ENCODE measurements at regions not wholly inside any gene's neighbourhood (a gene's known extent, or its start where the extent isn't known, plus 50 kb on each side); places are given as distances from the start of the nearest gene placed in this dataset.

DNA sequence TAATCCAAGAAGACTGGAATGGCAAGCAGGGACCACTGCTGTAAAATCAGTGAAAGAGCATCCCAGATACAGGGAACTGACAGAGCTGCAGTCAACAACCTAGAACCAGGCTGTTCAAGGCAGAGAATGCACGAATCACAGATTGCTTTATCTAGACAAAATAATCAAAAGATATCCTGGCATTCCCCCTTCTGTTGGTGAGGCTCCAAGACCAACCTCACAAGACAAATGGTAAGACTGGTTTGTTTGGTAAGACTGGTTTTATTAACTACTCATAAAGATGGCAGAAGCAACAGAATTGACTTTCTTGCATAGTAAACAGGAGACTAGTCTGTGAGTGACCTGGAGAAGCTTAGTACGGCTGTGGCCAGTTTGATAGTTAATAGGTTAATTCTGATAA lies 88.8 kb upstream of the AHI1 start:
- ATAC-seq: no peak
- no peaks in the 10 kb centered on the region for H3K27me3 ChIP-seq (ENCODE audit: insufficient read depth, low read length)
- H4K20me1 ChIP-seq (ENCODE audit: insufficient read depth): no peaks in the 10 kb centered on the region
- H3K4me2 ChIP-seq (ENCODE audit: low read length): no peak overlapping the region
- no peaks in the 10 kb centered on the region for H3K79me2 ChIP-seq (ENCODE audit: insufficient read depth, low read length)
- intact Hi-C loops (cut with micrococcal nuclease): no loop called here
- RAD21 ChIA-PET (ENCODE audit: low non-redundant PET in 1 of 2, low total read pairs in 2 of 2, uncharacterized antibody in 2 of 2, unreplicated experiment in 2 of 2): no interaction called here
- TF ChIP-seq POLR2A (IDR thresholded peaks at IDR 0.05; ENCODE audit: borderline replicate concordance, extremely low read depth, insufficient read depth, insufficient read length): no peak
- TF ChIP-seq RAD21 (IDR thresholded peaks at IDR 0.05; ENCODE audit: low read depth): no peak
- no peak for TF ChIP-seq MAX (IDR thresholded peaks at IDR 0.05)
- TF ChIP-seq CEBPB (IDR thresholded peaks at IDR 0.05; ENCODE audit: low read depth): no peak
- TF ChIP-seq REST (IDR thresholded peaks at IDR 0.05; ENCODE audit: low read depth): no peak
- no peak for TF ChIP-seq ELF1 (IDR thresholded peaks at IDR 0.05; ENCODE audit: borderline replicate concordance, low read depth)
- TF ChIP-seq ZNF274 (IDR thresholded peaks at IDR 0.05; ENCODE audit: low read depth, low read length): no peak
- TF ChIP-seq FOSL1 (IDR thresholded peaks at IDR 0.05; ENCODE audit: low read depth): no peak
- no peak for TF ChIP-seq CBX3 (IDR thresholded peaks at IDR 0.05; ENCODE audit: low read depth)
- TF ChIP-seq EGR1 (IDR thresholded peaks at IDR 0.05; ENCODE audit: low read depth): no peak
- no peaks in the 10 kb centered on the region for H3K9me3 ChIP-seq (ENCODE audit: control insufficient read depth in 1 of 2, insufficient read depth in 1 of 2, low read depth in 1 of 2, low read length in 2 of 2)
- no peaks in the 10 kb centered on the region for H3K4me1 ChIP-seq (ENCODE audit: control insufficient read depth in 1 of 2, insufficient read depth in 2 of 2, low read length in 2 of 2)
- no peaks in the 10 kb centered on the region for H3K9me2 ChIP-seq (ENCODE audit: insufficient read depth)
- no peaks in the 10 kb centered on the region for H3K36me3 ChIP-seq (ENCODE audit: control insufficient read depth in 1 of 2, insufficient read depth in 2 of 2, low read length in 2 of 2)
- H3K27ac ChIP-seq (ENCODE audit: low read depth, low read length): no peak overlapping the region
- H3K4me3 ChIP-seq (replicated peaks in 1 of 2; ENCODE audit: low read depth in 1 of 2, low read length in 2 of 2): no peak overlapping the region
- no peak for DNase-seq (ENCODE audit: low read depth, low spot score)
- POLR2A ChIA-PET: interaction anchor here (0.6 kb wide), 1 partner anchor 837 kb away, joined by 3 read pairs; no protein-coding TSS in a partner anchor
- CTCF ChIA-PET: no interaction called here
- no peak overlapping the region for H2AFZ ChIP-seq (ENCODE audit: low read depth, low read length, poor library complexity, severe bottlenecking)
- BruUV-seq (replicated peaks): no TSS peak
- no peak overlapping the region for H3K9ac ChIP-seq (ENCODE audit: low read length)
